ENCODE measurements at regions not wholly inside any gene's neighbourhood (a gene's known extent, or its start where the extent isn't known, plus 50 kb on each side); places are given as distances from the start of the nearest gene placed in this dataset.

DNA sequence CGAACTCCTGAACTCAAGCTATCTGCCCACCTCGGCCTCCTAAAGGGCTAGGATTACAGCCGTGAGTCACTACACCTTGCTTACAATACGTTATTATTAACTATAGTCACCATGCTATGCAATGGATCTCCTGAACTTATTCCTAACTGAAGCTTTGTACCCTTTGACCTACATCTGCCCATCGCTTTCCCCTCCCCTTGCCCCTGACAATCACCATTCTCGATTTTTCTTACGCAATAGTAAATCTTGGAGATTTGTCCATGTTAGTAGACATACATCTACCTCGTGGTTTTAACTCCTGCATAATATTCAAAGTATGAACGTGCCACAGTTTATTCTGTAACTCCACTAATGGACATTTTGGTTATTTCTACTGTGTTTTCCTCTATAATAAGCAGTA lies 120.6 kb downstream of the NPIPB5 start:
- TF ChIP-seq, protein P1, sequence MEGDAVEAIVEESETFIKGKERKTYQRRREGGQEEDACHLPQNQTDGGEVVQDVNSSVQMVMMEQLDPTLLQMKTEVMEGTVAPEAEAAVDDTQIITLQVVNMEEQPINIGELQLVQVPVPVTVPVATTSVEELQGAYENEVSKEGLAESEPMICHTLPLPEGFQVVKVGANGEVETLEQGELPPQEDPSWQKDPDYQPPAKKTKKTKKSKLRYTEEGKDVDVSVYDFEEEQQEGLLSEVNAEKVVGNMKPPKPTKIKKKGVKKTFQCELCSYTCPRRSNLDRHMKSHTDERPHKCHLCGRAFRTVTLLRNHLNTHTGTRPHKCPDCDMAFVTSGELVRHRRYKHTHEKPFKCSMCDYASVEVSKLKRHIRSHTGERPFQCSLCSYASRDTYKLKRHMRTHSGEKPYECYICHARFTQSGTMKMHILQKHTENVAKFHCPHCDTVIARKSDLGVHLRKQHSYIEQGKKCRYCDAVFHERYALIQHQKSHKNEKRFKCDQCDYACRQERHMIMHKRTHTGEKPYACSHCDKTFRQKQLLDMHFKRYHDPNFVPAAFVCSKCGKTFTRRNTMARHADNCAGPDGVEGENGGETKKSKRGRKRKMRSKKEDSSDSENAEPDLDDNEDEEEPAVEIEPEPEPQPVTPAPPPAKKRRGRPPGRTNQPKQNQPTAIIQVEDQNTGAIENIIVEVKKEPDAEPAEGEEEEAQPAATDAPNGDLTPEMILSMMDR (IDR thresholded peaks at IDR 0.05) = no peak
- no peak for TF ChIP-seq POLR2A (IDR thresholded peaks at IDR 0.05)

All from right lobe of liver (tissue), 4 donors.